ENCODE measurements at regions not wholly inside any gene's neighbourhood (a gene's known extent, or its start where the extent isn't known, plus 50 kb on each side); places are given as distances from the start of the nearest gene placed in this dataset.

DNA sequence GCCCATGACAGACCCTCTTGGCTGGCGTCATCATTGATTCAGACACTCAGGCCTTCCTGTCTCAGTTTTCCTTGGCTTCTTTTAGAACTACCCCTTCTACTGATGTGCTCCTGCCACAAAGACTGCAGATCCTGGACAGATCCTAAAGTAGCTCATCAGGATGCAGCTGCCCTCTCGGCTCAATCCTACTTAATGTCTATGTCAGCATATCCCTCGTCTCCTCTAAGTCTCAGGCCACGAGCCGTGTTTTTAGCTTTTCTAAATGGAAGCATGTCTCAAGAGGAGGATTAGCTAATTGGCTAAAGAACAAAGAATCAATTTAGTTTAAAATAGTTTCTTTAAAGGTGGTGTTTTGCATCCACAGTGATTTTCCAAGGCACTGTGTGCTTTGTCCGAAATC is 447.7 kb downstream of the STIM2 start:
- no peak for TF ChIP-seq CTCF (IDR thresholded peaks at IDR 0.05; ENCODE audit: insufficient read depth, low read length, missing control alignments)
- ChIA-PET POLR2A (no interaction called here), CTCF (no interaction called here)
- DNase-seq (ENCODE audit: low read depth, low spot score): no peak
- no peak overlapping the region for H3K4me3 ChIP-seq (ENCODE audit: low read depth, low read length)

DNA sequence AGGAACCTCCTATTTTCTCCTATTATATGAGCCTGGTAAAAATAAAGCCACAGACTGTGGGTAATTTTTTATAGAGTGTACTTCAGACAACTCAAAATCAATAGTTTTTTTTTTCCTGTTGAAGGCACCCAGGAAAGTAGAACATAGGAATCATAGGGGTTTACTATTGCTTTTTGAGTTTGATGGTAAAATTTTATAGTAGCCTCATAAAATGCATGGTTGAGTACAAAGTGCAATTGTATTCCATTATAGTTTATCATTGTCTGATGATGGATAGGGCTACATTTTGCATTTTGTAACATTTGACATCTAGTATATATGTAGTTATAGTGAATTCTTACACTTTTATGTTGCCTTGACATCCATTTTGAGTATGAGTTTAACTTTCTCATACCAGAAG is 455.0 kb downstream of the STIM2 start:
- POLR2A ChIA-PET: no interaction called here
- CTCF ChIA-PET: no interaction called here
- H3K4me3 ChIP-seq (ENCODE audit: low read depth, low read length): no peak overlapping the region

DNA sequence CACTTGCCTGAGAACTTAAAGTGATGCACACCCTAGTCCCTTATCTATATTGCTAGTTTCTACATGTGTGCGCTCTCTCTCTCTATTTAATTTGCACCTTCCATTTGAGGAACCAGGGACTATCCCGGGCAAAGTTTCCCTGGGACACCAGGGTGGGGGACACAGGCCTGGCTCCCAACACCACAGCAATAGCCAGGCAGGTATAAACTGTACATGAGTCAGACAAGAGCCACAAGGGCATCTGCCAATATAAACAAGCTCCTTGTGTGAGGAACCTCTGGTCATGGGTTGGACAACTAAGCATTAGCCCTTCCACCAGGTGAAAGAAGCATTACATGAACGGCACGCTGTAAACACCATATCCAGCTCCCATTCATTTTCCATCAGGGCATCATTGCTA is 455.5 kb downstream of the STIM2 start:
- H3K4me3 ChIP-seq (ENCODE audit: low read depth, low read length): no peak overlapping the region
- DNase-seq (ENCODE audit: low read depth, low spot score): no peak
- TF ChIP-seq CTCF (IDR thresholded peaks at IDR 0.05; ENCODE audit: insufficient read depth, low read length, missing control alignments): no peak
- CTCF ChIA-PET: no interaction called here
- POLR2A ChIA-PET: no interaction called here

More for the DNA sequence above, 455.0 kb downstream of the STIM2 start:
- TF ChIP-seq CTCF (IDR thresholded peaks at IDR 0.05; ENCODE audit: insufficient read depth, low read length, missing control alignments): no peak
- no peak for DNase-seq (ENCODE audit: low read depth, low spot score)

- no peak overlapping the region for H3K4me3 ChIP-seq (ENCODE audit: low read depth, low read length)
- no peak for TF ChIP-seq CTCF (IDR thresholded peaks at IDR 0.05; ENCODE audit: insufficient read depth, low read length, missing control alignments)
- CTCF ChIA-PET: no interaction called here
- no peak for DNase-seq (ENCODE audit: low read depth, low spot score)
- POLR2A ChIA-PET: no interaction called here
These were observed 458.1 kb downstream of the STIM2 start for GRCh38 chr4:27318740-27319139.

DNA sequence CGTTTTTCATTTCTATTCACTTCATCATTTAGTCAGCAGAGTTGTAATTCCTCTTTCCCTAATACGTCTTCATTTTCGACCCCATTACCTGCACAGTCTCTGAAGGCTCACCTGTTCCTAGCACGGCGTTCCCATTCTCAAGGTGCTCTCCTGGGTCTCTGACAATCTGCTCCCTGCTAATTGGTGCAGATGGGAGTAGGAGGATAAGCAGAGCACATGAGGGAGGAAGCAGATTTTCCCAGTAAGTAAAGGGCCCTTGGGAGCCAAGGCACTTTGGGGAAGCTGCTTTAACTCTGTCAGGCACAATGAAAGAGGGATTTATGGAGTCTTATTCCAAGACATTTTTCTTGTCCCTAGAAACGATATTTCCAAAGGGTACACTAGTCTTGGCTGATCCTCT is 466.4 kb downstream of the STIM2 start:
- POLR2A ChIA-PET: no interaction called here

DNA sequence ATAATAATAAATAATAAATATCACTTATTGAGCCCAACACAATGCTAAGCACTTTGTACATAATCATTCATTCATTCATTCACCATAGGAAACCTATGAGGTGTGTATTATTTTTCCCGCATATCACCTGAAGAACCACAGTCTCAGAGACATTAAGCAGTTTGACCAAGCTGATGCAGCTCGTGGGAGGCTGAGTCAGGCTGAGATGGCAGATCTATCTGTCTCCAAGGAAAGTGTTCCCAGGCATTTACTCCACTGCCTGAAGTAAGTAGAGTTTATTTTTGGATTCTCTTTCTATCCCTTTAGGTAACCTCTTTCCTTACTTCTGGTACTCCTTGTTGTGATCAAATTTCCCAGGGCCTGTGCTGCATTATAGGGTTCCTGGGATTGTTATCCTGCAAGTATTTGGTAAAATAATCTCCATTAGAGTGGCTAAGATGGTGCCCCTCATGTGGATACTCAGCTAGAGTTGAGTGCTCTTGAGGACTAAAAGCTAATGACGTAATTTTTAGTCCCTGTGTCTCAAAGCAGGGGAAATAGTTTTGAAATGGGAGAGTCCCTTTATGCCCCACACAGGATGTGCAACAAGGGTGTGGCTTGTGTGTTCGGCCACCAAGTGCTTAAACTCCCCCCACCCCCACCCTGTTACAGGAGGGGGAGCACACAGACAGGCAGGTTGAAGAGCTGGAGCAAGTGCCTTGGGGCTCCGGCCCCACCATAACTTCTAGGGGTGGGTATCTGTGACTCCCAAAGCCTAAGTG is 467.0 kb downstream of the STIM2 start:
- DNase-seq (ENCODE audit: low read depth, low spot score): no peak
- TF ChIP-seq CTCF (IDR thresholded peaks at IDR 0.05; ENCODE audit: insufficient read depth, low read length, missing control alignments): no peak
- ChIA-PET POLR2A (no interaction called here), CTCF (no interaction called here)
- H3K4me3 ChIP-seq (ENCODE audit: low read depth, low read length): no peak overlapping the region

More for the DNA sequence above, 466.4 kb downstream of the STIM2 start:
- DNase-seq (ENCODE audit: low read depth, low spot score): no peak
- CTCF ChIA-PET: no interaction called here
- H3K4me3 ChIP-seq (ENCODE audit: low read depth, low read length): no peak overlapping the region
- TF ChIP-seq CTCF (IDR thresholded peaks at IDR 0.05; ENCODE audit: insufficient read depth, low read length, missing control alignments): no peak
